AG10803 (cell line): ENCODE measurements at regions not wholly inside any gene's neighbourhood (a gene's known extent, or its start where the extent isn't known, plus 50 kb on each side); places are given as distances from the start of the nearest gene placed in this dataset.

ENCODE experiments used
- DNase-seq: peaks from one replicate; pipeline ENCODE4 v3.0.0; 2010; ENCODE audit warnings: low read depth
- H3K4me3 ChIP-seq: 2 replicates; pipeline ENCODE4 v1.5.1; 2011; ENCODE audit warnings: mild to moderate bottlenecking, low read length, control low read depth
- TF ChIP-seq, protein P1 (sequence below): conservative IDR thresholded peaks from 2 replicates; pipeline ENCODE4 v1.5.1; 2011; ENCODE audit warnings: mild to moderate bottlenecking, low read length, control low read depth, inconsistent platforms

DNA sequence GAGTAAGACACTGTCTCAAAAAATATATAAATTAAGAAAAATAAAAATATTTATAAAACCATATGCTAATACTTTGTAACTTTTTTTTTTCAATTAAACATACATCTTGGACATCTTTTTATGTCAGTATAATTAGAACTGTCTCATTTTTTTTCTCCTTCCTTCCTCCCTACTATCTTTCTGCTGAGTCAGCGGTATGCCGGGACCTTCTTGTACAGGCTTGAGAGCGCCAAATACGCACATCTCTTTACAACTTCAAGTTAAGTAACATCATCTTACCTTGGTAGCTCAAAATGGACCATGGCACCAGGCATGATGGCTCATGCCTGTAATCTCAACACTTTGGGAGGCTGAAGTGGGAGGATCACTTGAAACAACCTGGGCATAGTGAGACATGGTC, 153.4 kb downstream of the FAM161A start:
- H3K4me3 ChIP-seq, result no peak overlapping the region
- TF ChIP-seq, protein P1, sequence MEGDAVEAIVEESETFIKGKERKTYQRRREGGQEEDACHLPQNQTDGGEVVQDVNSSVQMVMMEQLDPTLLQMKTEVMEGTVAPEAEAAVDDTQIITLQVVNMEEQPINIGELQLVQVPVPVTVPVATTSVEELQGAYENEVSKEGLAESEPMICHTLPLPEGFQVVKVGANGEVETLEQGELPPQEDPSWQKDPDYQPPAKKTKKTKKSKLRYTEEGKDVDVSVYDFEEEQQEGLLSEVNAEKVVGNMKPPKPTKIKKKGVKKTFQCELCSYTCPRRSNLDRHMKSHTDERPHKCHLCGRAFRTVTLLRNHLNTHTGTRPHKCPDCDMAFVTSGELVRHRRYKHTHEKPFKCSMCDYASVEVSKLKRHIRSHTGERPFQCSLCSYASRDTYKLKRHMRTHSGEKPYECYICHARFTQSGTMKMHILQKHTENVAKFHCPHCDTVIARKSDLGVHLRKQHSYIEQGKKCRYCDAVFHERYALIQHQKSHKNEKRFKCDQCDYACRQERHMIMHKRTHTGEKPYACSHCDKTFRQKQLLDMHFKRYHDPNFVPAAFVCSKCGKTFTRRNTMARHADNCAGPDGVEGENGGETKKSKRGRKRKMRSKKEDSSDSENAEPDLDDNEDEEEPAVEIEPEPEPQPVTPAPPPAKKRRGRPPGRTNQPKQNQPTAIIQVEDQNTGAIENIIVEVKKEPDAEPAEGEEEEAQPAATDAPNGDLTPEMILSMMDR, result no peak
- DNase-seq, result no peak

DNA sequence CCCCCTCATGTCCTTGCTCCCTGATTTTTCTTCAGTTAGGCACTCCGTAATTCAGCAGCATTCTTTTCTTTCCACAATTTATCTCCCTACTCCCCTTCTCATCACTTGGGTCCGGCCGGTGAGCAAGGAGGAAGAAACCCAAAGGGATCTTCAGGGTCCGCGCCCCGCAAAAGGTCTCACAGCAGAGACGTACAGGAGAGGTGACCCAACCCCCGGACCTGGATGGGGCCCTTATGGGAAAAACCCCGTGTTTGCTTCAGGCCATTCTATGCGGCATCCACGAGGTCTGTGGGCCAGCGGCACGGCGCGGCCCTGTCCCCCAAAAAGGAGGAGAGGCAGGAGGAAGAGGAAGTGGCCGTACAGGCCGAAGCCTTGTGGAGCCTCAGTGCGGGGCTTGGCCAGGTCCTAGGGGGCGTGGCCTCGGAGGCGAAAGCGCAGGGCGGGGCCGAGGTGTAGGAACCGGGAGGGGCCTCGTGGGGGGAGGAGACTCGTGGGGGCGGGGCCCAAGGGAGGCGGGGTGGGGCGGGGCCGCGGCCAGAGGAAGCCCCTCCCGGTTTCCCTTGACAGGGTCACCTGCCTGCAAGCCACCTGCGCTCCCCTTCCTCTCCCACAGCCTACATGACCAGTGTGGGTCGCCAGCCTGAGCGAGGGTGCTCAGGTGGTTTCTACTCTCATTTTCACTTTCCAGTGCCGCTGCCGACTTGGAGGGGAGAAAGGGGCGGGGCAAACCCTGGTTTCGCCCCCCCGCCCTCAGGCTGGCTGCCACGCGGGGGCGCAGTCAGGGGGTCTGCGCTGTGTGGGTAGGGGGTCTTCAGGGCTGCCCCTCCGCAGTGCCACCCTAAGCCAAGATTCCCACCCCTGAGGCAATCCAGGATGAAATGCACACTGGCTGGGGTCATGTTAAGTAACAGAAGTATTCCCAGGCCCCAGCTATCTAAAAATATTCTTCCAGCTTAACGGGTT, 156.4 kb upstream of the XPO1 start:
- TF ChIP-seq, protein P1, result peak; percentile 47
- H3K4me3 ChIP-seq, result peak overlapping the region; percentile 90
- peak; percentile 84 for DNase-seq

DNA sequence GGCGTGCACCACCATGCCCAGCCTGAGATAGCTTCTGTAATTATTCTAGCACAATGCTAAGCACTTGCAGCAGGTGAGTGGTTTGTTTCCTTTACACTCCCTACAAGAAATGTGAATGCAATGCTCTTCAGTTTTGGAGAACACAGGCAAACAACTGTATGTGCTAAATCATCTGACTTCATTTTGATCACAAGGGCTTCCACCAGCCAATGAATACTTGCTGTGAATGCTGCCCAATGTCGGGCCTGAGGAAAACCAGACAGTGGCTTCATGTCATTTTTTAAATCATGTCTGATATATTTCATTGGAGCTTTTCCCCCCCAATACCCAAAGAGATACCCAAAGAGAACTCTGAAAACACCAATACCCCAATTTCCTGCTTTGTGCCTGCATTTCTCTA, 155.6 kb upstream of the XPO1 start:
- TF ChIP-seq, protein P1, result no peak
- no peak overlapping the region for H3K4me3 ChIP-seq
- no peak for DNase-seq

DNA sequence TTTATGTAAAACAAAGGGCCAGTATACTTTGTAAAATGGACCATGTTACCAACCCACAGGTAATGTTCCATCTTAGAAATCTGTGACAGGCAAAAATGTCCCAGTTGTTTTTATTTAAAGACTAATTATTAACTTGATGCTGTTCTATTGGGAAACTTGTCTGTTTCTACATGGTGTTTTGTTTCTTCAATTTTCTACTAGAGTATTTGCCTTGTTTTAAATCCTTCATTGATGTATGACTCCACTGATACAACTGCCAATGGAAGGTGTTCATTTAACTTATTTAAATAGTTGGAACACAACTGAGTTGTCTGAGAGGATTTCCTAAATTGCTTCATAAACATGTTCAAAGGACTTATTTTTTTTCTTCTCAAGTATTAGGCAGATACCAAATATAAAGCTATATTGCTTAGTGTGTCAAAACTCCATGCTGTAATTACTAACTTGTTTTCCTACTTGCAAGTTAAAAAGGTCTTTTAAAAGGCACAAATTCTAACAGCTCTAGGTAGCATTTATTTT, 152.0 kb upstream of the XPO1 start:
- DNase-seq, result no peak

DNA sequence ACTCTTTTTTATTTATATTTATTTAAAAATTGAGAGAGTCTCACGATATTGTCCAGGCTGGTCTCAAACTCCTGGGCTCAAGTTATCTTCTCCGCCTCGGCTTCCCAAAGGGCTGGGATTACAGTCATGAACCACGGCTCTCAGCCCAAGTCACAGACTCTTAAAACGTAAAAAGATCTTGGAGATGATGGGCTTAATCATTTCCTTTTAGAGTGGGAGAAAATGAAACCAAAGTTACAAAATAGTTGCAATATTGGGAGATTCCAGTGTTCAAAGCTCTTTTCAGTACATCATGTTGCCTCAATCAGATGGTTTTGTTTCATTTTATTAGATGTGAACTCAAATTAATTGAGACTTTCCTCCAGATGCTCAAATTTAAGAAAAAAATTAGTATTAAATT, 151.4 kb upstream of the XPO1 start:
- no peak for DNase-seq
- TF ChIP-seq, protein P1, result no peak
- H3K4me3 ChIP-seq, result no peak overlapping the region

More for the DNA sequence above, 152.0 kb upstream of the XPO1 start:
- TF ChIP-seq, protein P1, result no peak
- H3K4me3 ChIP-seq, result no peak overlapping the region

DNA sequence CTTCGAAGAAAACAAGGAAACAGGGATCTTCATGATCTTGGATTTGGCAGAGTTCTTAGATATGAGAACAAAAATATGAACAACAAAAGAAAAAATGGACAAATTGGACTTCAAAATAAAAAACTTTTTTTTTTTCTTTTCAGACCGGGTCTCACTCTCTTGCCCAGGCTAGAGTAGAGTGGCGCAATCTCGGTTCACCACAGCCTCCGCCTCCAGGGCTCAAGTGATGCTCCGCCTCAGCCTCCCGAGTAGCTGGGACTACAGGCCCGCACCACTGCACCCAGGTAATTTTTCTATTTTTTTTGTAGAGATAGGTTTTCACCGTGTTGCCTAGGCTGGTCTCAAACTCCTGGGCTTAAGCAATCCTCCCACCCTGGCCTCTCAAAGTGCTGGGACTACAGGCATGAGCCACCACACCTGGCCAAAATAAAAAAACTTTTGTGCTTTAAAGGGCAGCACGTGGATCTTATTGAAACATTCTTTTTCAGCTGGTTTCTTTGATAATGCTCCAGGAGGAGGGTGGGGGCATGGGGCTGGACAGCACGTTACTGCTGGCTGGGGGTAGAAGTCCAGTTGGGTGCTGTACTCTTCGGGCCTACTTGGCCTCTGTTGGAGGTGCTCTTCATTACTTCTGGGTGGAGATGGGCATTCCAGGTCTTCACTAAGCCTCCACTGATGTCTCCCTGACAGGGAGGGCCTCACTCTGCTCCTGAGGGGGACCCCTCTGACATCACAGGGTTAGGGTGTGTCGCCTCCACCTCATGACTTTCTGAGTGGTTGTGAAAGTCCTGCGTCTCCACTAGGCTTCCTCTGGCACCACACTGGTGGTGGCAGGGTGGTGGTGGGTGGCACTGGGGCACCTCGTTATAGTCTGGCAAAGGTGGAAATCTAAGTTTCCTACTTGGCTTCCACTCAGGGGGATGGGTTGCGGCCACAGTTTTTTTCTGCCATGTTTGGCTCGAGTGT, 150.5 kb upstream of the XPO1 start:
- H3K4me3 ChIP-seq, result no peak overlapping the region
- TF ChIP-seq, protein P1, result no peak
- no peak for DNase-seq
